ENCODE measurements at regions not wholly inside any gene's neighbourhood (a gene's known extent, or its start where the extent isn't known, plus 50 kb on each side); places are given as distances from the start of the nearest gene placed in this dataset.

- intact Hi-C loops (cut with micrococcal nuclease), result no loop called here
- Histone ChIP-seq H3K4me3 (replicated peaks in 1 of 2; ENCODE audit: low read depth in 1 of 2, low read length in 2 of 2) (no peak overlapping the region), H3K36me3 (ENCODE audit: control insufficient read depth in 1 of 2, insufficient read depth in 2 of 2, low read length in 2 of 2) (no peaks in the 10 kb centered on the region), H3K27ac (ENCODE audit: low read depth, low read length) (no peak overlapping the region), H4K20me1 (ENCODE audit: insufficient read depth) (no peaks in the 10 kb centered on the region), H3K9ac (ENCODE audit: low read length) (no peak overlapping the region), H3K4me2 (ENCODE audit: low read length) (no peak overlapping the region), H3K79me2 (ENCODE audit: insufficient read depth, low read length) (no peaks in the 10 kb centered on the region), H2AFZ (ENCODE audit: low read depth, low read length, poor library complexity, severe bottlenecking) (no peak overlapping the region), H3K4me1 (ENCODE audit: control insufficient read depth in 1 of 2, insufficient read depth in 2 of 2, low read length in 2 of 2) (no peaks in the 10 kb centered on the region), H3K9me2 (ENCODE audit: insufficient read depth) (no peaks in the 10 kb centered on the region), H3K27me3 (ENCODE audit: insufficient read depth, low read length) (no peaks in the 10 kb centered on the region), H3K9me3 (ENCODE audit: control insufficient read depth in 1 of 2, insufficient read depth in 1 of 2, low read depth in 1 of 2, low read length in 2 of 2) (no peaks in the 10 kb centered on the region; a peak in 1 of 4 replicates)
- RAD21 ChIA-PET (ENCODE audit: low non-redundant PET in 1 of 2, low total read pairs in 2 of 2, uncharacterized antibody in 2 of 2, unreplicated experiment in 2 of 2), result no interaction called here
- ATAC-seq (no peak), DNase-seq (ENCODE audit: low read depth, low spot score) (no peak)
- CTCF ChIA-PET, result no interaction called here
- POLR2A ChIA-PET, result no interaction called here
- no peak for TF ChIP-seq ZNF274 (IDR thresholded peaks at IDR 0.05; ENCODE audit: low read depth, low read length)
- TF ChIP-seq SIN3A (IDR thresholded peaks at IDR 0.05; ENCODE audit: low read depth), result no peak
- no peak for TF ChIP-seq EZH2phosphoT487 (IDR thresholded peaks at IDR 0.05; ENCODE audit: borderline replicate concordance)
- TF ChIP-seq EZH2 (IDR thresholded peaks at IDR 0.05), result no peak
- TF ChIP-seq MAX (IDR thresholded peaks at IDR 0.05), result no peak
- TF ChIP-seq REST (IDR thresholded peaks at IDR 0.05; ENCODE audit: low read depth), result no peak
- no peak for TF ChIP-seq TCF7L2 (IDR thresholded peaks at IDR 0.05; ENCODE audit: borderline replicate concordance, extremely low read depth, insufficient read depth, insufficient read length)
- TF ChIP-seq CTCF (IDR thresholded peaks at IDR 0.05 in 2 of 3, conservative IDR thresholded peaks at IDR 0.05 in 1 of 3; ENCODE audit: borderline replicate concordance in 1 of 3, insufficient read depth in 1 of 3, low read depth in 2 of 3, low read length in 2 of 3), result no peak
- no peak for TF ChIP-seq POLR2A (IDR thresholded peaks at IDR 0.05; ENCODE audit: borderline replicate concordance, extremely low read depth, insufficient read depth, insufficient read length)
- TF ChIP-seq ELF1 (IDR thresholded peaks at IDR 0.05; ENCODE audit: borderline replicate concordance, low read depth), result no peak
- TF ChIP-seq EGR1 (IDR thresholded peaks at IDR 0.05; ENCODE audit: low read depth), result no peak
- TF ChIP-seq RAD21 (IDR thresholded peaks at IDR 0.05; ENCODE audit: low read depth), result no peak
- no peak for TF ChIP-seq SP1 (IDR thresholded peaks at IDR 0.05; ENCODE audit: low read depth)
- no peak for TF ChIP-seq JUND (IDR thresholded peaks at IDR 0.05)
- TF ChIP-seq ATF3 (IDR thresholded peaks at IDR 0.05), result no peak
- no TSS peak for BruUV-seq (replicated peaks)
Measured at GRCh38 chr4:181819946-181820345, 423.3 kb upstream of the TENM3 start.

Data from HCT116 (cell line).